ENCODE measurements at regions not wholly inside any gene's neighbourhood (a gene's known extent, or its start where the extent isn't known, plus 50 kb on each side); places are given as distances from the start of the nearest gene placed in this dataset.

GRCh38 chr22:22798716-22799115, 88.9 kb upstream of the IGLL5 start:
- DNase-seq (ENCODE audit: extremely low read depth, insufficient read length), result no peak
- TF ChIP-seq, protein P1, sequence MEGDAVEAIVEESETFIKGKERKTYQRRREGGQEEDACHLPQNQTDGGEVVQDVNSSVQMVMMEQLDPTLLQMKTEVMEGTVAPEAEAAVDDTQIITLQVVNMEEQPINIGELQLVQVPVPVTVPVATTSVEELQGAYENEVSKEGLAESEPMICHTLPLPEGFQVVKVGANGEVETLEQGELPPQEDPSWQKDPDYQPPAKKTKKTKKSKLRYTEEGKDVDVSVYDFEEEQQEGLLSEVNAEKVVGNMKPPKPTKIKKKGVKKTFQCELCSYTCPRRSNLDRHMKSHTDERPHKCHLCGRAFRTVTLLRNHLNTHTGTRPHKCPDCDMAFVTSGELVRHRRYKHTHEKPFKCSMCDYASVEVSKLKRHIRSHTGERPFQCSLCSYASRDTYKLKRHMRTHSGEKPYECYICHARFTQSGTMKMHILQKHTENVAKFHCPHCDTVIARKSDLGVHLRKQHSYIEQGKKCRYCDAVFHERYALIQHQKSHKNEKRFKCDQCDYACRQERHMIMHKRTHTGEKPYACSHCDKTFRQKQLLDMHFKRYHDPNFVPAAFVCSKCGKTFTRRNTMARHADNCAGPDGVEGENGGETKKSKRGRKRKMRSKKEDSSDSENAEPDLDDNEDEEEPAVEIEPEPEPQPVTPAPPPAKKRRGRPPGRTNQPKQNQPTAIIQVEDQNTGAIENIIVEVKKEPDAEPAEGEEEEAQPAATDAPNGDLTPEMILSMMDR (IDR thresholded peaks at IDR 0.05; ENCODE audit: insufficient read depth, low read length, poor library complexity, severe bottlenecking), result no peak
- H3K36me3 ChIP-seq (ENCODE audit: control insufficient read depth, insufficient read depth, low read length), result no peaks in the 10 kb centered on the region
- no peaks in the 10 kb centered on the region for H3K27me3 ChIP-seq (replicated peaks; ENCODE audit: control insufficient read depth, insufficient read depth, low read length)
- no peak overlapping the region for H3K4me3 ChIP-seq (replicated peaks; ENCODE audit: low read depth, low read length)

GRCh38 chr22:22799561-22799960, 88.1 kb upstream of the IGLL5 start:
- no peak overlapping the region for H3K4me3 ChIP-seq (replicated peaks; ENCODE audit: low read depth, low read length)
- TF ChIP-seq, protein P1 (IDR thresholded peaks at IDR 0.05; ENCODE audit: insufficient read depth, low read length, poor library complexity, severe bottlenecking), result no peak
- no peaks in the 10 kb centered on the region for H3K36me3 ChIP-seq (ENCODE audit: control insufficient read depth, insufficient read depth, low read length)
- no peak for DNase-seq (ENCODE audit: extremely low read depth, insufficient read length)
- no peaks in the 10 kb centered on the region for H3K27me3 ChIP-seq (replicated peaks; ENCODE audit: control insufficient read depth, insufficient read depth, low read length)

- TF ChIP-seq, protein P1 (IDR thresholded peaks at IDR 0.05; ENCODE audit: insufficient read depth, low read length, poor library complexity, severe bottlenecking), result no peak
- no peaks in the 10 kb centered on the region for H3K36me3 ChIP-seq (ENCODE audit: control insufficient read depth, insufficient read depth, low read length)
- no peak for DNase-seq (ENCODE audit: extremely low read depth, insufficient read length)
- no peaks in the 10 kb centered on the region for H3K27me3 ChIP-seq (replicated peaks; ENCODE audit: control insufficient read depth, insufficient read depth, low read length)
- H3K4me3 ChIP-seq (replicated peaks; ENCODE audit: low read depth, low read length), result no peak overlapping the region
Observed at GRCh38 chr22:22800716-22801115, 86.9 kb upstream of the IGLL5 start.

DNA sequence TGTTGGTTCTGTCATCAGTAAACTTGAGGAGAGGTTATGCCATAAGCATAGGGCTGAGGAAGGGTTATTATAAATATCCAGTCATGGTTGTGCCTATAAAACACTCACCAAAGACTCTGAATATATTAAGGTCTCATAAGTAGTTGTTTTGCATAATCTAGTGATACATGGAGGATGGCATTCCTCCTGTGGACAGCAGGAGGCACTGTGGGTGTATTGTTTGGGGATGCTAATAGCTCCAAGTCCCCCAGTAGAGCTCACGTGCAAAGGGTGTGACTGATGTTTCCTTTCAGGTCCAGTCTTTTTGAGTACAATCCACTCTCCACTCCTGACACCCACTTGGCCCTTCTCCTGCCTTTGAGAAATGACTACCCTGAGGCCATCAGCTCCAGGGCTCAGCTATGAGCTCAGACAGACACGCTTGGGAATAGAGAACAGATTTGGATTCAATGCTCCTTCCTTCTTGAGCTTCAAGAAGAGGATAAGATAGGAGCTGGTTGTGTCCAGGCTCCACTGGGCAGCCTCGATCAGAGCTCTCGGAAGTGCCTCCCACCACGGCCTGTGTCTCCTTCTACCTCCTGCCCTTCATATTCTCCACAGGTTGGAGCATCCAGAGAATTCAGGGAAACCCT, 85.2 kb upstream of the IGLL5 start:
- H3K27me3 ChIP-seq (replicated peaks; ENCODE audit: control insufficient read depth, insufficient read depth, low read length), result no peaks in the 10 kb centered on the region
- no peaks in the 10 kb centered on the region for H3K36me3 ChIP-seq (ENCODE audit: control insufficient read depth, insufficient read depth, low read length)
- TF ChIP-seq, protein P1 (IDR thresholded peaks at IDR 0.05; ENCODE audit: insufficient read depth, low read length, poor library complexity, severe bottlenecking), result peak; percentile 52
- DNase-seq (ENCODE audit: extremely low read depth, insufficient read length), result no peak
- H3K4me3 ChIP-seq (replicated peaks; ENCODE audit: low read depth, low read length), result no peak overlapping the region

- Histone ChIP-seq H3K36me3 (ENCODE audit: control insufficient read depth, insufficient read depth, low read length) (no peaks in the 10 kb centered on the region), H3K27me3 (replicated peaks; ENCODE audit: control insufficient read depth, insufficient read depth, low read length) (no peaks in the 10 kb centered on the region), H3K4me3 (replicated peaks; ENCODE audit: low read depth, low read length) (no peak overlapping the region)
- TF ChIP-seq, protein P1 (IDR thresholded peaks at IDR 0.05; ENCODE audit: insufficient read depth, low read length, poor library complexity, severe bottlenecking), result no peak
- DNase-seq (ENCODE audit: extremely low read depth, insufficient read length), result no peak
Observed at GRCh38 chr22:22803285-22803853, 84.2 kb upstream of the IGLL5 start.
